ENCODE measurements at regions not wholly inside any gene's neighbourhood (a gene's known extent, or its start where the extent isn't known, plus 50 kb on each side); places are given as distances from the start of the nearest gene placed in this dataset.

DNA sequence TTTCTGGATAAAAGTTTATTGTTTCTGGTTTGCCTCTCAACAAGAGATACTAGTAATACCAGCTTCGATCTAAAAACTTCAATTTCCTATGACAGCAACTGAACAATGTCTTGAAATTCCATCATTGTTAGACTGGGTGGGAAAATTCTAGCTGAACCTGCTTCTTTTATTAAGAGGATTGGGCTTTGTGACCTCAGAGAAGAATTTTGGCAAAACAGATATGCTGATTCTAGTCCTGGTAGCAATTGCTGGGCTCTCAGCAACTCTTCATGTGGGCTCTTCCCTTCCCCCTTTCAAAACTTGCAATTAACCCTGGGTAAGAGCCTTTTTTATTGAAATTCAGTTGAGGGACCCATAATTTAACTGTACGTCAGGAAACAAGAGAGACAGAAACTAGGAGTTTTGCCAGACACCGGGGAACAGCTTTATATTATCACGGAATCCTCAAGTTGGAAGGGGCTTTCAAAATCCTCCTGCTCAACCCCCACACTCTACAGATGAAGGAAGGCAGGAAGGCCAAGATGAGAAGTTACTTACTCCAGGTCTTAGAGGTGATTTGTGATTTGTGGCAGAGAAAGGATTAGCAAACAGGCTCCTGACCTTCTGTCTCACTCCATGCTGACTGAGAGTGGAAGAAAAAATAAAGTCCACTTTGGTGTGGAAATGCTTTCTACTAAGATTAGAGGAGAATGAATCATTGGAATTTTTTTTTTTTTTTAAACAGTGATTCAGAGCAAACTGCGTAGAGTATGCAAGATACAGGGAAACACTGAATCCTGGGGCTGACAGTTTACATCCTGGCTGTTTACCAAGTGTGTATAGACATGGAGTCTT, 239.0 kb upstream of the ATP2B1 start:
- H3K4me3 Mint-ChIP-seq: no peak overlapping the region
- H3K9me3 Mint-ChIP-seq: no peaks in the 10 kb centered on the region
- peak overlapping the region; percentile 55 for H3K27ac Mint-ChIP-seq
- H3K4me1 Mint-ChIP-seq (ENCODE audit: low read depth): peaks cover 71% of the 10 kb centered on the region
- no peaks in the 10 kb centered on the region for H3K27me3 Mint-ChIP-seq
- no peak for DNase-seq
- no peaks in the 10 kb centered on the region for H3K36me3 Mint-ChIP-seq (ENCODE audit: low read depth)

DNA sequence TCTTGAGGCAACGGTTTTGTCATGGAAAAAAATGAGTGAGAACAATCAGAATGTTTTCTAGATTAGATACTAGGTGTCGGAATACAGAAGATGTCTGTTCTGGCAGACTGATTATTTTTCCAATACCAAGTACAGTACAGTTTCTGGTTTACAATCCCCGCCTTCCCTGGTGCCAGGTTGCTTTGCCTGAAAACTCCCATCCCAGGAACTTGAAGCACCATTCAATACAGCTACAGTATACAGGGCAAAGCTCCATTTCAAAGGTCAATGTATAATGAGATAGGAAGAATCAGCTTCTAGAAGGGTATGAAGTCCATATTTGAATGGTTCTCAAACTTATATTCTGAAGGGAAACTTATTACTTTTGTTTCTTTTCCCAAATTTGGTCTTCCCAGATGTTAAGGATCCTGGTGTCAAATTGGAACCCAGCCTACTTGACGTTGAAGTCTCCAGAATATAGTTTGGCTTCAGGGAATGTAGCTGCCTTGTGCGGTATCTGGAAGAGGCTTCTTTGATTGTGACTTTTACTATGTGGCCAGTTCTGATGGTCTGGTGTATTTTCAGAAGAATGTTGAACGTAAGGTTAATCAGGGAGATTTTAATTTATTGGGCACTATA, 238.0 kb upstream of the ATP2B1 start:
- DNase-seq: no peak
- no peaks in the 10 kb centered on the region for H3K27me3 Mint-ChIP-seq
- H3K9me3 Mint-ChIP-seq: no peaks in the 10 kb centered on the region
- no peak overlapping the region for H3K27ac Mint-ChIP-seq
- H3K4me3 Mint-ChIP-seq: no peak overlapping the region
- H3K4me1 Mint-ChIP-seq (ENCODE audit: low read depth): peaks cover 69% of the 10 kb centered on the region
- no peaks in the 10 kb centered on the region for H3K36me3 Mint-ChIP-seq (ENCODE audit: low read depth)

DNA sequence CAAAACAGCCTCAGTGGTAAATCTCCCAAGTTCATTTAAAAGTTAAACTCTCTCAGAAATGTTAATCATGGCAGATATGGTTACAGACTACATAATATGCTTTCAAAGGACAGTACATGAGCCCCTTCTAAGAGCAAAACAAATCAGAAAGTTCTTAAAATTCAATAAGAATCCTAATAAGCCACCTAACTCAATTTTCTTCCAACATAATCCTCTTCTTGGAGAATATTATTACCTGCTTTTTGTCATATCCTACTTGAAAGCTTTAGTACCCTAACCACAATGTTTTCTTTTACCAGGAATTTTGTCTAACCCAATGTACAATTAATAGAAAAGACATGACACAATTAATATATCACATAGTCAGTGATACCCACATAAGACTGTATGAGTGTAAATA, 236.5 kb upstream of the ATP2B1 start:
- Mint-ChIP-seq H3K9me3 (no peaks in the 10 kb centered on the region), H3K4me1 (ENCODE audit: low read depth) (peaks cover 56% of the 10 kb centered on the region), H3K27ac (no peak overlapping the region), H3K4me3 (no peak overlapping the region), H3K36me3 (ENCODE audit: low read depth) (no peaks in the 10 kb centered on the region), H3K27me3 (no peaks in the 10 kb centered on the region)
- DNase-seq: no peak

DNA sequence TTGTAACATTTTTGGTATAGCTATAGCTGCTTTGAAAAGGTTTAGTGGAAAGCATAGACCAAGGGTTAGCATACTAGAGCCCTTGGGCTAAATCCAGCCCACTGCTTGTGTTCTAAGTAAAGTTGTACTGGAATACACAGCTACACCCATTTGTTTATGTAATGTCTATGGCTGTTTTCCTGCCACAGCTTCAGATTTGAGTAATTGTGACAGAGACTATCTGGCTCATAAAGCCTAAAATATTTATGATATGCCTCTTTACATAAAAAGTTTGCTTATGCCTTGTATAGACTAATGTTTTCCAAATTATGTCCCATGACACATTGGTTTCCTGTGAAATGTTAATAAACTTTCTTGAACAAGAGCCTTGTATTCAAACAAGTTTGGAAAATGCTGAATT, 234.8 kb upstream of the ATP2B1 start:
- H3K9me3 Mint-ChIP-seq: no peaks in the 10 kb centered on the region
- H3K4me1 Mint-ChIP-seq (ENCODE audit: low read depth): peaks cover 40% of the 10 kb centered on the region
- H3K27ac Mint-ChIP-seq: no peak overlapping the region
- DNase-seq: no peak
- no peak overlapping the region for H3K4me3 Mint-ChIP-seq
- H3K27me3 Mint-ChIP-seq: no peaks in the 10 kb centered on the region
- no peaks in the 10 kb centered on the region for H3K36me3 Mint-ChIP-seq (ENCODE audit: low read depth)

DNA sequence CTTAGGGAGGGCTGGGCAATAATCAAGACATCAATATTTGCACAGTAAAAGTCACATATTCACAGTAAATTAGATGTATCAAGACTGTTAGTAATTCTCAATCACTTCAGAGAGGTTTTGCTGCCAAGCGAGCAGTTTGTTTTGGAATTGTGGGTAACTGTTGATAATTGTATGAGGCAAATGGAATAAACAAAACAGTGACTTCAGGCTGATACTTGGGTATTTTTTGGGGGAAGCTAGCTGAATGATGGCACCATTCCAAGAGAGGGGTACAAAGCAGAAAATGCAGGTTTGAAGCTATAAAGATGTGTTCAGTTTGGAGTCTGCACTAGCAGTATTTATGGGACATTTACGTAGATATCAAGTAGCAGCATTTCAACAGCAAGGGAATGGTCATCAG, 232.8 kb upstream of the ATP2B1 start:
- Mint-ChIP-seq H3K36me3 (ENCODE audit: low read depth) (no peaks in the 10 kb centered on the region), H3K4me1 (ENCODE audit: low read depth) (peaks cover 26% of the 10 kb centered on the region), H3K27ac (no peak overlapping the region), H3K27me3 (no peaks in the 10 kb centered on the region), H3K4me3 (no peak overlapping the region), H3K9me3 (no peaks in the 10 kb centered on the region)
- no peak for DNase-seq

DNA sequence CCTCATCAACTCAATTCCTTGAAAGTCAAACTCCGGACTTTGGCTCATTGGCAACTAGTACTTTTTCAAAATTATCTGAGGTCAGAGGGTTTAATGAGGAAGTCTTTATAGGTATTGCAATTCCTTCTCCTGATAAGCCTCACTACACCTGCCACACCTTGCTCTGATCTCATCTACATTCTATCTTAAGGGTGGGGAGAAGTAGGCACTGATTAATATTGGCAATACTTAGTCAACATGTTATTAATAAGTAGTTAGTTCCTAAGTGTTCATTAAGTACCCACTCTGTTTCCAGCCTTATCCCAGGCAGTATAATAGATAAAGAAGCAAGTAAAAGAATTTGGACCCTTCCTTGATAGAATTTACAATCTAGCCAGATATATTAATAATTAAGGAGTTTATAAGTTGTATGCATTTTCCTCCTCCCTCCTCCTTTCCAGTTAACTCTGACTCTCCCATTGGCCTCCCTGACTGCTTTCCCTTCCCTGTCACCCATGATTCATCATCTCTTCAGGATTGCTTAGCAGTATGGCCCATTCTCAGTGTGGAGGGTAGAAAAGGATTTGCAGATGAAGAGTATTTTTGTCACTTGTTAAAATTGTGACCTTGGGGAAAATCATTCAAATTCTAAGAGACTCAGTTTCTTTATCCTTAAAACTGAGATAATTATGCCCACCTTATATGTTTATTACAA, 231.0 kb upstream of the ATP2B1 start:
- H3K36me3 Mint-ChIP-seq (ENCODE audit: low read depth): no peaks in the 10 kb centered on the region
- no peaks in the 10 kb centered on the region for H3K27me3 Mint-ChIP-seq
- no peak overlapping the region for H3K4me3 Mint-ChIP-seq
- H3K27ac Mint-ChIP-seq: no peak overlapping the region
- DNase-seq: no peak
- peaks cover 31% of the 10 kb centered on the region for H3K4me1 Mint-ChIP-seq (ENCODE audit: low read depth)
- no peaks in the 10 kb centered on the region for H3K9me3 Mint-ChIP-seq

DNA sequence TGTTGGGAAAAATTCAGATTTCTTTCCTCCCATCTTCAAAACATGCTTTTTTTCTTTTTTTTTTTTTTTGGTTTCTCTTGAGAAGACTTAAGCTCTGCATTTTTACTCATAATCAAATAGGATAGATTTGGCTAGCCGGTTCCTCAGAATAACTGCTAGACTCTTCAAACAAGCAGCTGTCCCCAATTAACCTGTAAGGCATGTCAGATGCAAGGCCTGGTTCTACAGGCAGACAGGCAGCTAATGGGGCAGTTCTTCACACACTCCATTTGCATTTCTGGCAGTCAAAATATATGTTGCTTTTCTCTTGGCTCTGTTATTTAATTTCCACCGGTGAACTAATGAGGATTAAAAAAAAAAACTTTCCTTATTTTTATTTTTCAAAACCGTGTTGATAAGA, 228.0 kb upstream of the ATP2B1 start:
- Mint-ChIP-seq H3K27ac (no peak overlapping the region), H3K9me3 (no peaks in the 10 kb centered on the region), H3K4me1 (ENCODE audit: low read depth) (peaks cover 32% of the 10 kb centered on the region), H3K27me3 (no peaks in the 10 kb centered on the region), H3K4me3 (no peak overlapping the region), H3K36me3 (ENCODE audit: low read depth) (no peaks in the 10 kb centered on the region)
- DNase-seq: no peak

DNA sequence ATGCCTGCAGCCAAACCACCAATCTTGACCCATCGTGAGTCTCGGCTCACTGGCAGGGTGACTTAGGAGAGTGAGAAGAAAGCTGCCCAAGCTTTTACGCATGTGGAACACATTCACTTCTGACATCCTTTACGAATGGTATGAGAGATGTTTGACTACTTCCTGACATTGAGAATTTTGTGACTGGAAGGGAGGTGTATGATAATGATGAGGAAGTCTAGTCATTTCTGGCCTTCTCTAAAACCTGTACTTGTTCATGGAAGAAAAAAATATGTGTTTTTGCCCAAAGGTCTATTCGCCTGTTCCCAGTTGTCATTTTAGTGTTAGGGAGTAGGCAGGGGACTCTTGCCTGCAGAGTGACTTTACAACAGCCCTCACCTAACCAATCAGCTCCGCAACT, 227.2 kb upstream of the ATP2B1 start:
- H3K4me3 Mint-ChIP-seq: no peak overlapping the region
- no peaks in the 10 kb centered on the region for H3K36me3 Mint-ChIP-seq (ENCODE audit: low read depth)
- H3K4me1 Mint-ChIP-seq (ENCODE audit: low read depth): peaks cover 31% of the 10 kb centered on the region
- DNase-seq: no peak
- no peaks in the 10 kb centered on the region for H3K9me3 Mint-ChIP-seq
- H3K27me3 Mint-ChIP-seq: no peaks in the 10 kb centered on the region
- peak overlapping the region; percentile 48 for H3K27ac Mint-ChIP-seq

DNA sequence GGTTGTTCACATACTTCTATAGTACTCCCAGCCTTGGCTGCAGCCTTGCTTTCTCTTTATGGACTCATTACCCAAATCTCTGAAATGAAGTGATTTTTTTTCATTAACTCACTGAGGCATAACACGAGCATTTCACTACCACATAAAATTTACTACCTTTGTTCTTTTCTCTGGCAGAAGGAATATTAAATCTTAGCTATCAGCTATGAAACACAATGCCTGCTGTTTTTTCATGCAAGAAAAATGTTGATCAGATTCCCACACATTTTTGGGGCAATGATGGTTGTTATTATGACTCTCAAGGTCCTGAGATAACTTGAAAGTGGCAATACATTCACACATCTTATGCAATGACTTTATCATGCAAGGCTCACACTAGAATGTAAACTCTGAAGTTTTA, 225.3 kb upstream of the ATP2B1 start:
- H3K4me1 Mint-ChIP-seq (ENCODE audit: low read depth): peaks cover 31% of the 10 kb centered on the region
- no peaks in the 10 kb centered on the region for H3K9me3 Mint-ChIP-seq
- no peaks in the 10 kb centered on the region for H3K36me3 Mint-ChIP-seq (ENCODE audit: low read depth)
- H3K4me3 Mint-ChIP-seq: no peak overlapping the region
- DNase-seq: no peak
- no peak overlapping the region for H3K27ac Mint-ChIP-seq
- no peaks in the 10 kb centered on the region for H3K27me3 Mint-ChIP-seq

DNA sequence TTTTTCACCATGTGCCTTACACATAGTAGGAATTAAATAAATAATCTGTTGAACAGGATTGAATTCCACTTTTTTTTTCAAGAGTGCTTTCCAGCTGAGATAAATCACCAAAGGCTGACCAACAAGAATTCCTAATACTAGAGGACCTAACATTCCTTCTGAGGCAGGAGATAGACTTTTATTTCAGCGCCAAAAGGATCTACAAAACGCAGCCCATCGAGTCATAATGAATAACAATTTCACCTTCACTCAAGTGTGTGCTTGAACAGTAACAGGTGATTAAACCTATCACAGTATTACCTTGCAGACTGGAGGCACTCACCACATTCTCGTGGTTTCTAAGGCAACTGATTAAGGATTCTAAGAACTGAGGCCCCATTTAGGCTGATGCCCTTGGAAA, 224.3 kb upstream of the ATP2B1 start:
- no peak overlapping the region for H3K27ac Mint-ChIP-seq
- peaks cover 31% of the 10 kb centered on the region for H3K4me1 Mint-ChIP-seq (ENCODE audit: low read depth)
- no peak for DNase-seq
- H3K36me3 Mint-ChIP-seq (ENCODE audit: low read depth): no peaks in the 10 kb centered on the region
- no peaks in the 10 kb centered on the region for H3K27me3 Mint-ChIP-seq
- H3K4me3 Mint-ChIP-seq: no peak overlapping the region
- no peaks in the 10 kb centered on the region for H3K9me3 Mint-ChIP-seq

DNA sequence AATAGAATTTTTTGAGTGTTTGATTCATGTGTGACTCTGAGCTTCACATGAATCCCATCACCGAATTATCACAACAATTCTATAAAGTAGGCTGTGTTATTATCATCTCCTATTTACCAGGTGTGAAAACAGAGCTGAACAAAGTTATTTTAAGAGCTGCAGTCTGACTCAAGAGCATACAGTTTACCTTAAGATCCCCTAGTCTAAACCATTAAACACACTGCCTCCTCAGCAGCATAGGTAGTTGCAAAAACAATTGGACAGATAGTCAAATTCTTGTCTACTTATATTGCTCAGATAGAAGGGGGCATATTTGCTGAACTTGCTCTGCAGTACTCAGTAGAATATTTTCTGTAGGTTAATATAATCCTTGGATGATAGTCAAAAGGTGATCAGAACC, 219.8 kb upstream of the ATP2B1 start:
- Mint-ChIP-seq H3K9me3 (no peaks in the 10 kb centered on the region), H3K27ac (no peak overlapping the region), H3K36me3 (ENCODE audit: low read depth) (no peaks in the 10 kb centered on the region), H3K4me3 (no peak overlapping the region), H3K4me1 (ENCODE audit: low read depth) (peaks cover 15% of the 10 kb centered on the region), H3K27me3 (no peaks in the 10 kb centered on the region)
- DNase-seq: no peak

DNA sequence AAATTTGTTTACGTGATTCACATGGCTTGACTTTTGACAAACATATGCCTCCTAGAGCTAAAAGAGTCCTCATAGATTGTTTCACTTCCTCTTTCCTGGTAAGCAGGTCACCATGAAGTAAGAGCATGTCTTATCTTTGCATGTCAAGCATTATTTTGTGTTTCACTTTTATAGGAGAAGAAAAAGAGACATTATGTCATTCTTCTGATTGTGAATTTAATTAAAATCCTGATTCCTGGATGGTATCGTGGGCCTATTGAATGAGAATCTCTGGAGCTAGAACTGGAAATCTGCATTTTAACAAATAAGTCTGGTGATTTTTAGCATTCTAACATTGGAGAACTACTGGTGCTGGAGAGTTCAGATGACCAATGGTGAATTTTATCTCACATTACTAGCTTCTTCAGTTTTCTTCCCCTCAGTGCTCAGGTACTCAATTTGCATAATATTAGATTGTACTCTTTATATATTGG, 218.6 kb upstream of the ATP2B1 start:
- peaks cover 8% of the 10 kb centered on the region for H3K4me1 Mint-ChIP-seq (ENCODE audit: low read depth)
- no peak overlapping the region for H3K27ac Mint-ChIP-seq
- H3K27me3 Mint-ChIP-seq: no peaks in the 10 kb centered on the region
- H3K36me3 Mint-ChIP-seq (ENCODE audit: low read depth): no peaks in the 10 kb centered on the region
- no peak overlapping the region for H3K4me3 Mint-ChIP-seq
- no peaks in the 10 kb centered on the region for H3K9me3 Mint-ChIP-seq
- DNase-seq: no peak

DNA sequence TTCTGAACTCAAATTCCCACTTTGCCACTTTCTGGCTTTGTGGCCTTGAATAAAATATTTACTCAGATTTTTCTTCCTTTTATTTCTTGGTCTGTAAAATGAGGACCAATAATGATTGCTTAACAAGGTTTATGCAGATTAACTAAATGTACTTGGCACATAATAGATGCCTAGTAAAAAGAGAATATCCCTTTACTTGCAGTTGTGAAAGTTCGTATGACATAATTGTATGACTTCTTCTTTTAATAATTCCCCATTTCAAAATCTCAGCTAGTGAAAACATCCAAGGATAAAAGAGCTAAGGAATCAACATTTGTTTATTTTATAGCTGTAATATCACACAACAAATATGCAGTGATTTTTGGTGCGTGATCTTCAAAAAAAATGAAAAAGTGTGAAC, 215.6 kb upstream of the ATP2B1 start:
- H3K4me3 Mint-ChIP-seq: no peak overlapping the region
- H3K4me1 Mint-ChIP-seq (ENCODE audit: low read depth): peaks cover 6% of the 10 kb centered on the region
- H3K9me3 Mint-ChIP-seq: no peaks in the 10 kb centered on the region
- DNase-seq: no peak
- H3K27me3 Mint-ChIP-seq: no peaks in the 10 kb centered on the region
- H3K36me3 Mint-ChIP-seq (ENCODE audit: low read depth): no peaks in the 10 kb centered on the region
- H3K27ac Mint-ChIP-seq: no peak overlapping the region

DNA sequence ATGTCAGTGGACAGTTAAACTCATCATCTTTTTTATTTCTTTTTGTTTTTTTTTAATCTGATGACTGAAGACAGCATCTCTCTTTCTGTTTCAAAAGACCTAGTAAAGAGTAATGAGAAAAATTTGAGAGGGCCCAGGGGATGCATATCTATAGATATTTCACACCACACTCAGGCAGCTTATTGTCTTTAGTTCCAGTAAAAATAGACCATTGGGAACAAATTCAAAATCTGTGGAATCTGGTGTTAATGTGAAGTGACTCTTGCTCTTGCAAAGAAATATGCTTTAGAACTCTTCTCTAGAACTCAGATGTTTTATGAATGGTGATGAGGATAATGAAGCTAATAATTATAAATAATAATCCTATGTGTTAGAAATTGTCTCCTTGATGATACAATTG, 214.5 kb upstream of the ATP2B1 start:
- Mint-ChIP-seq H3K36me3 (ENCODE audit: low read depth) (no peaks in the 10 kb centered on the region), H3K27ac (no peak overlapping the region), H3K4me1 (ENCODE audit: low read depth) (peaks cover 10% of the 10 kb centered on the region), H3K4me3 (no peak overlapping the region), H3K9me3 (no peaks in the 10 kb centered on the region), H3K27me3 (no peaks in the 10 kb centered on the region)
- no peak for DNase-seq

DNA sequence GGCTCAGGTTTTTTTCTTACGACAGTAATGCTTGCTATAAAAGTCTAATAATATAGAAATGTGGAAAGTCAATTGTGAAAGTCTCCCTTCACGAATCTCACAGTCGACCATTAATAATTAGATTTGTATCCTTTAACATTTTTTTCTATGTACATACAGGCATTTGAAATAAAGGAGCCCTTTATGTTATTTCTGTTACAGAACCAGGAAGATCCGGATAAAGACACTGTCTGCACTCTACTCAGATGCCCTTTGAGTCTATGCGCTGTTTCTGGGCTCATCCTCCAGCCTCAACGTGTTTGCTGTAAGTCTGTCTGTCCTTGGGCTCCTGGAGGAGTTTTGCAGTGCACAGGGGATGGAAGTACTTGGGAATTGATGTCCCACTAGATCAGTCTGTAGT, 212.2 kb upstream of the ATP2B1 start:
- Mint-ChIP-seq H3K27ac (no peak overlapping the region), H3K9me3 (no peaks in the 10 kb centered on the region)
- no peak for DNase-seq

More for the DNA sequence above, 212.2 kb upstream of the ATP2B1 start:
- H3K27me3 Mint-ChIP-seq: no peaks in the 10 kb centered on the region
- peaks cover 4% of the 10 kb centered on the region for H3K4me1 Mint-ChIP-seq (ENCODE audit: low read depth)
- H3K4me3 Mint-ChIP-seq: no peak overlapping the region
- H3K36me3 Mint-ChIP-seq (ENCODE audit: low read depth): no peaks in the 10 kb centered on the region

Data from activated T-cell treated with anti-CD3 and anti-CD28 coated beads, Interleukin-2, amount 50 U/mL, for 24 hours (primary cell).